HG03342 (cell line): ENCODE measurements at regions not wholly inside any gene's neighbourhood (a gene's known extent, or its start where the extent isn't known, plus 50 kb on each side); places are given as distances from the start of the nearest gene placed in this dataset.

Experiments used
- ATAC-seq: cut with Tn5 transposase; IDR thresholded peaks from one replicate; pipeline ENCODE4 v1.9.1; 2021; ENCODE audit warnings: mild to moderate bottlenecking, moderate library complexity; ENCODE audit not compliant: unreplicated experiment

GRCh38 chr10:105827133-105827532 lies 1186.0 kb downstream of the SORCS3 start:
- ATAC-seq: no peak

GRCh38 chr10:105807935-105808587 lies 1167.0 kb downstream of the SORCS3 start:
- ATAC-seq: no peak

GRCh38 chr10:105803206-105803605 lies 1162.1 kb downstream of the SORCS3 start:
- ATAC-seq: no peak

- ATAC-seq: no peak
Measured at GRCh38 chr10:105800641-105801040, 1159.6 kb downstream of the SORCS3 start.

- ATAC-seq: no peak
Measured at GRCh38 chr10:105798328-105798889, 1157.3 kb downstream of the SORCS3 start.

- ATAC-seq: peak; percentile 80
Measured at GRCh38 chr10:105797234-105797890, 1156.3 kb downstream of the SORCS3 start.

GRCh38 chr10:105793071-105793470 lies 1152.0 kb downstream of the SORCS3 start:
- no peak for ATAC-seq

- no peak for ATAC-seq
Measured at GRCh38 chr10:105785721-105786120, 1144.6 kb downstream of the SORCS3 start.

- no peak for ATAC-seq
Measured at GRCh38 chr10:105783936-105784483, 1142.9 kb downstream of the SORCS3 start.

GRCh38 chr10:105774881-105775280 lies 1133.8 kb downstream of the SORCS3 start:
- ATAC-seq: no peak

- no peak for ATAC-seq
Measured at GRCh38 chr10:105774351-105774750, 1133.3 kb downstream of the SORCS3 start.

GRCh38 chr10:105770524-105771212 lies 1129.6 kb downstream of the SORCS3 start:
- no peak for ATAC-seq

- no peak for ATAC-seq
Measured at GRCh38 chr10:105769248-105770184, 1128.4 kb downstream of the SORCS3 start.

GRCh38 chr10:105763611-105764010 lies 1122.5 kb downstream of the SORCS3 start:
- ATAC-seq: no peak

- ATAC-seq: no peak
Measured at GRCh38 chr10:105761576-105762260, 1120.6 kb downstream of the SORCS3 start.

GRCh38 chr10:105759669-105760068 lies 1118.6 kb downstream of the SORCS3 start:
- no peak for ATAC-seq

- ATAC-seq: no peak
Measured at GRCh38 chr10:105758209-105758998, 1117.3 kb downstream of the SORCS3 start.

GRCh38 chr10:105757302-105757701 lies 1116.2 kb downstream of the SORCS3 start:
- no peak for ATAC-seq

GRCh38 chr10:105756386-105756785 lies 1115.3 kb downstream of the SORCS3 start:
- no peak for ATAC-seq
